H1 (cell line): ENCODE measurements at regions not wholly inside any gene's neighbourhood (a gene's known extent, or its start where the extent isn't known, plus 50 kb on each side); places are given as distances from the start of the nearest gene placed in this dataset.

Source experiments
- CTCF ChIA-PET: fragments of 300-600 bp; sonication (Branson Sonifier 250); formaldehyde crosslinking; loops from one replicate; lab custom pipeline; 2021; ENCODE audit not compliant: partially characterized antibody; lab: Charles Lee
- POLR2A ChIA-PET: fragments of 300-600 bp; sonication (Branson Sonifier 250); formaldehyde crosslinking; loops from one replicate; lab custom pipeline; 2021; ENCODE audit warnings: inconsistent platforms; ENCODE audit not compliant: partially characterized antibody; lab: Charles Lee
- DNase-seq, 2 experiments: peaks; one replicate each; pipeline versions ENCODE4 v3.0.0 to v3.0.0-alpha.2; 2010 to 2022; ENCODE audit warnings: low spot score in 2 of 2, low read depth in 1 of 2, mixed read lengths in 1 of 2
- FAIRE-seq: peaks from 2 replicates; lab custom pipeline; 2011; peaks lifted over from hg19 to GRCh38; lab: Jason Lieb, UNC
- H2AFZ ChIP-seq: 2 replicates; pipeline ENCODE4 v1.8.1; 2012; ENCODE audit warnings: low read length, inconsistent platforms
- H2AK5ac ChIP-seq: 2 replicates; pipeline ENCODE4 v1.6.1; 2013; ENCODE audit warnings: low read depth, low read length
- H2BK120ac ChIP-seq: replicated peaks from 2 replicates; pipeline ENCODE3; 2013; ENCODE audit warnings: low read depth, low read length, inconsistent platforms
- H2BK12ac ChIP-seq: 2 replicates; pipeline ENCODE4 v1.6.1; 2013; ENCODE audit warnings: low read depth, low read length
- H2BK15ac ChIP-seq: 2 replicates; pipeline ENCODE4 v1.6.1; 2013; ENCODE audit warnings: low read length
- H2BK20ac ChIP-seq: 2 replicates; pipeline ENCODE4 v1.6.1; 2013; ENCODE audit warnings: low read length
- H2BK5ac ChIP-seq: 2 replicates; pipeline ENCODE4 v1.6.1; 2013; ENCODE audit warnings: low read depth, low read length
- H3K14ac ChIP-seq: 2 replicates; pipeline ENCODE4 v1.6.1; 2013; ENCODE audit warnings: inconsistent platforms; ENCODE audit not compliant: insufficient read length
- H3K18ac ChIP-seq: 2 replicates; pipeline ENCODE4 v1.6.1; 2013; ENCODE audit warnings: low read length; ENCODE audit errors: extremely low read depth
- H3K23ac ChIP-seq: 2 replicates; pipeline ENCODE4 v1.6.1; 2013; ENCODE audit warnings: inconsistent platforms; ENCODE audit not compliant: insufficient read length
- H3K23me2 ChIP-seq: 2 replicates; pipeline ENCODE4 v1.6.1; 2013; ENCODE audit warnings: low read depth, low read length
- H3K27ac ChIP-seq: 2 replicates; pipeline ENCODE4 v1.6.1; 2011; ENCODE audit warnings: low read depth, low read length, inconsistent platforms
- H3K27me3 ChIP-seq, 4 experiments: replicated peaks in 1 of 4; 1 replicate in 1 of 4; 2 replicates in 3 of 4; pipeline versions ENCODE4 v1.6.1 to v1.8.1; 2011 to 2013; ENCODE audit warnings: low read length in 3 of 4, mild to moderate bottlenecking in 3 of 4, inconsistent platforms in 2 of 4, mixed read lengths in 2 of 4, moderate library complexity in 1 of 4; ENCODE audit not compliant: control insufficient read depth in 3 of 4, insufficient read depth in 3 of 4; ENCODE audit errors: extremely low read depth in 1 of 4
- H3K36me3 ChIP-seq, 4 experiments: 2 replicates each; pipeline versions ENCODE4 v1.6.1 to v1.8.1; 2011 to 2013; ENCODE audit warnings: mild to moderate bottlenecking in 4 of 4, low read length in 3 of 4, moderate library complexity in 2 of 4, control low read depth in 1 of 4, inconsistent platforms in 1 of 4; ENCODE audit not compliant: insufficient read depth in 4 of 4, control insufficient read depth in 2 of 4
- H3K4ac ChIP-seq: replicated peaks from 2 replicates; pipeline ENCODE3; 2013; ENCODE audit warnings: low read length, low read depth, mixed read lengths, inconsistent platforms; ENCODE audit not compliant: insufficient read length
- H3K4me1 ChIP-seq, 4 experiments: replicated peaks in 1 of 4; 1 replicate in 1 of 4; 2 replicates in 3 of 4; pipeline versions ENCODE4 v1.6.1 to v1.8.1; 2011 to 2013; ENCODE audit warnings: low read length in 3 of 4, inconsistent platforms in 2 of 4, mixed read lengths in 1 of 4; ENCODE audit not compliant: insufficient read depth in 4 of 4, control insufficient read depth in 3 of 4
- H3K4me2 ChIP-seq, 2 experiments: 2 replicates each; pipeline versions ENCODE4 v1.6.1 to v1.8.1; 2011 to 2013; ENCODE audit warnings: low read depth in 2 of 2, low read length in 2 of 2, control low read depth in 1 of 2, inconsistent platforms in 1 of 2, mild to moderate bottlenecking in 1 of 2; ENCODE audit not compliant: insufficient read depth in 1 of 2
- H3K4me3 ChIP-seq, 4 experiments: fragments of 200-600, 300-600 bp in 1 of 4; sonication (generic), shearing (Covaris generic), sonication (Bioruptor Twin) in 1 of 4; 2 replicates each; pipeline versions ENCODE4 v1.5.1 to v1.8.1; 2011 to 2016; ENCODE audit warnings: low read length in 4 of 4, low read depth in 3 of 4, control low read depth in 2 of 4, inconsistent platforms in 2 of 4, mild to moderate bottlenecking in 2 of 4, mixed read lengths in 1 of 4, moderate library complexity in 1 of 4; ENCODE audit not compliant: insufficient read depth in 2 of 4; ENCODE audit errors: extremely low read depth in 1 of 4
- H3K56ac ChIP-seq: replicated peaks from 2 replicates; pipeline ENCODE3; 2013; ENCODE audit warnings: low read depth, mild to moderate bottlenecking, mixed read lengths, low read length, inconsistent platforms; ENCODE audit not compliant: insufficient read length
- H3K79me1 ChIP-seq: 2 replicates; pipeline ENCODE4 v1.6.1; 2013; ENCODE audit warnings: low read depth, low read length, control low read depth
- H3K79me2 ChIP-seq, 2 experiments: 2 replicates each; pipeline versions ENCODE4 v1.6.1 to v1.8.1; 2012 to 2013; ENCODE audit warnings: low read length in 2 of 2, mild to moderate bottlenecking in 2 of 2, inconsistent platforms in 1 of 2; ENCODE audit not compliant: insufficient read depth in 2 of 2, control insufficient read depth in 1 of 2
- H3K9ac ChIP-seq, 4 experiments: replicated peaks in 1 of 4; 1 replicate in 1 of 4; 2 replicates in 3 of 4; pipeline versions ENCODE4 v1.6.1 to v1.8.1; 2011 to 2013; ENCODE audit warnings: low read depth in 3 of 4, low read length in 3 of 4, control low read depth in 2 of 4, mild to moderate bottlenecking in 2 of 4, moderate library complexity in 2 of 4, inconsistent platforms in 1 of 4; ENCODE audit errors: extremely low read depth in 1 of 4
- H3K9me3 ChIP-seq, 2 experiments: 2 replicates each; pipeline versions ENCODE4 v1.6.1 to v1.8.1; 2012 to 2013; ENCODE audit warnings: mild to moderate bottlenecking in 2 of 2, moderate library complexity in 2 of 2, control low read depth in 1 of 2, inconsistent platforms in 1 of 2, low read depth in 1 of 2, low read length in 1 of 2, mixed read lengths in 1 of 2; ENCODE audit not compliant: insufficient read depth in 2 of 2
- H4K20me1 ChIP-seq, 2 experiments: replicated peaks in 1 of 2; 2 replicates each; pipeline versions ENCODE3 to v1.8.1; 2011 to 2013; ENCODE audit warnings: inconsistent platforms in 2 of 2, low read length in 2 of 2, mild to moderate bottlenecking in 1 of 2; ENCODE audit not compliant: insufficient read depth in 2 of 2, control insufficient read depth in 1 of 2
- H4K5ac ChIP-seq: 2 replicates; pipeline ENCODE4 v1.6.1; 2013; ENCODE audit warnings: low read length, low read depth, mixed read lengths, inconsistent platforms; ENCODE audit not compliant: insufficient read length
- H4K8ac ChIP-seq: 2 replicates; pipeline ENCODE4 v1.8.0; 2013; ENCODE audit warnings: mild to moderate bottlenecking, moderate library complexity, low read length, inconsistent platforms; ENCODE audit not compliant: insufficient read depth; ENCODE audit errors: extremely low read depth
- H4K91ac ChIP-seq: replicated peaks from 2 replicates; pipeline ENCODE3; 2013; ENCODE audit warnings: low read length, mixed read lengths, inconsistent platforms; ENCODE audit not compliant: insufficient read length
- BCL11A ChIP-seq, 2 experiments: IDR thresholded peaks; one replicate each; pipeline ENCODE4 v1.6.1; 2011; ENCODE audit warnings: low read depth in 2 of 2, low read length in 2 of 2, mild to moderate bottlenecking in 2 of 2
- EZH2 ChIP-seq: fragments of 200-600 bp; sonication (generic); IDR thresholded peaks from 2 replicates; pipeline ENCODE4 v1.7.1; 2012; ENCODE audit warnings: low read depth, mild to moderate bottlenecking, moderate library complexity, low read length, inconsistent platforms; ENCODE audit not compliant: severe bottlenecking
- POLR2A ChIP-seq, 2 experiments: IDR thresholded peaks; 1 replicate in 1 of 2; 2 replicates in 1 of 2; pipeline ENCODE4 v1.6.1; 2011; ENCODE audit warnings: low read depth in 2 of 2, low read length in 2 of 2, mild to moderate bottlenecking in 2 of 2; ENCODE audit errors: control extremely low read depth in 1 of 2
- ZNF274 ChIP-seq: IDR thresholded peaks from 2 replicates; pipeline ENCODE4 v1.7.0; 2012; ENCODE audit warnings: low read length, borderline replicate concordance; ENCODE audit errors: extremely low read depth
- WGBS, 2 experiments: shearing (Covaris generic) in 1 of 2; methylation state at CpG; one replicate each; pipeline versions ENCODE4 v1.1.6 to v1.1.7; 2013 to 2015; ENCODE audit warnings: low lambda C conversion rate in 2 of 2, mixed read lengths in 2 of 2, inconsistent platforms in 1 of 2, low coverage in 1 of 2, missing lambda C conversion rate in 1 of 2; ENCODE audit not compliant: insufficient replicate concordance in 2 of 2, insufficient coverage in 1 of 2, insufficient read length in 1 of 2; ENCODE audit errors: extremely low coverage in 1 of 2, missing lambda C conversion rate in 1 of 2; 5-methylcytosine and 5-hydroxymethylcytosine counted together
- TF ChIP-seq, protein P1 (sequence below): IDR thresholded peaks from 2 replicates; pipeline ENCODE4 v1.6.1; 2012; ENCODE audit warnings: inconsistent platforms
- TF ChIP-seq, protein P2 (sequence below): IDR thresholded peaks from 2 replicates; pipeline ENCODE4 v1.6.1; 2011; ENCODE audit warnings: low read depth, mild to moderate bottlenecking, low read length; ENCODE audit not compliant: insufficient read depth

DNA sequence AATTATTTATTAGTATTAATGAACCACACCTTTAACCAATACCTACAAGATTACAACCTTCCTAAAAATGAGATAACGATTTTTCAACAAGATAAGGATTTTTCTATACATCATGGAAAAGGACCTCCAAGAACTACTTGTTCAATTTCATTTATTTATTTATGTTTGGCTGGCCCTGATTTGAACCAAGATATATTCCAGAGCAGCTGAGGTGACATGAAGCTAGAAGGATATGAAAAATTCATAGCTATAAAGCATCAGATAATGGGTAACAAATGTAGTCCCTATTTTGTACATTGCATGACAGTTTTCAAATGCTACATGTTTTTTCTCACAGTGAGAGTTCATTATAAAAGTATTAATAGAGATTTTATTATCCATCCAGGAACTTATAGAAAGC, 798.5 kb upstream of the ARRDC3 start:
- DNase-seq (no peak), FAIRE-seq (no peak)
- no peak overlapping the region for H2BK20ac ChIP-seq
- H3K27me3 ChIP-seq = no peaks in the 10 kb centered on the region; a peak in 1 of 7 replicates
- no peak for TF ChIP-seq BCL11A (IDR thresholded peaks at IDR 0.05; ENCODE audit: low read depth in 2 of 2, low read length in 2 of 2)
- TF ChIP-seq, protein P1, sequence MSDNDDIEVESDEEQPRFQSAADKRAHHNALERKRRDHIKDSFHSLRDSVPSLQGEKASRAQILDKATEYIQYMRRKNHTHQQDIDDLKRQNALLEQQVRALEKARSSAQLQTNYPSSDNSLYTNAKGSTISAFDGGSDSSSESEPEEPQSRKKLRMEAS = no peak
- TF ChIP-seq, protein P2, sequence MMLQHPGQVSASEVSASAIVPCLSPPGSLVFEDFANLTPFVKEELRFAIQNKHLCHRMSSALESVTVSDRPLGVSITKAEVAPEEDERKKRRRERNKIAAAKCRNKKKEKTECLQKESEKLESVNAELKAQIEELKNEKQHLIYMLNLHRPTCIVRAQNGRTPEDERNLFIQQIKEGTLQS = no peak
- no peak for TF ChIP-seq POLR2A (IDR thresholded peaks at IDR 0.05; ENCODE audit: control extremely low read depth in 1 of 2, low read depth in 2 of 2, low read length in 2 of 2)
- no peak for TF ChIP-seq EZH2
- no peak for TF ChIP-seq ZNF274
- H3K14ac ChIP-seq = no peak overlapping the region
- H4K20me1 ChIP-seq = no peaks in the 10 kb centered on the region
- no peak overlapping the region for H3K27ac ChIP-seq
- CTCF ChIA-PET = interaction anchor here (0.7 kb wide), 1 partner anchor 34 kb away, joined by 3 read pairs; no protein-coding TSS in a partner anchor
- no peak overlapping the region for H3K18ac ChIP-seq
- no peaks in the 10 kb centered on the region for H3K23me2 ChIP-seq
- H3K4me1 ChIP-seq = no peaks in the 10 kb centered on the region
- H3K79me1 ChIP-seq = no peaks in the 10 kb centered on the region
- no peak overlapping the region for H2AK5ac ChIP-seq
- no peak overlapping the region for H3K4me2 ChIP-seq
- H3K36me3 ChIP-seq = no peaks in the 10 kb centered on the region
- H2BK15ac ChIP-seq = no peak overlapping the region
- no peak overlapping the region for H2BK12ac ChIP-seq
- H2AFZ ChIP-seq = no peak overlapping the region
- H3K23ac ChIP-seq = no peak overlapping the region
- H3K56ac ChIP-seq = no peak overlapping the region
- no peak overlapping the region for H4K91ac ChIP-seq
- H3K4me3 ChIP-seq = no peak overlapping the region
- no peak overlapping the region for H3K9ac ChIP-seq
- WGBS, 2 experiments = 74% methylated on average over 1 of the region's 1 CpG; no CpG with 5 or more reads in 1 of the 2 experiments
- POLR2A ChIA-PET = no interaction called here
- no peak overlapping the region for H4K5ac ChIP-seq
- H3K4ac ChIP-seq = no peak overlapping the region
- no peak overlapping the region for H4K8ac ChIP-seq
- no peak overlapping the region for H2BK5ac ChIP-seq
- H3K9me3 ChIP-seq = no peaks in the 10 kb centered on the region
- H2BK120ac ChIP-seq = no peak overlapping the region
- H3K79me2 ChIP-seq = no peaks in the 10 kb centered on the region
